ENCODE measurements at regions not wholly inside any gene's neighbourhood (a gene's known extent, or its start where the extent isn't known, plus 50 kb on each side); places are given as distances from the start of the nearest gene placed in this dataset.
"Not testable (repeated sequence)": the region's sequence is repeated elsewhere in the genome, so short reads cannot be mapped to it uniquely, and the experiment has no call there.

DNA sequence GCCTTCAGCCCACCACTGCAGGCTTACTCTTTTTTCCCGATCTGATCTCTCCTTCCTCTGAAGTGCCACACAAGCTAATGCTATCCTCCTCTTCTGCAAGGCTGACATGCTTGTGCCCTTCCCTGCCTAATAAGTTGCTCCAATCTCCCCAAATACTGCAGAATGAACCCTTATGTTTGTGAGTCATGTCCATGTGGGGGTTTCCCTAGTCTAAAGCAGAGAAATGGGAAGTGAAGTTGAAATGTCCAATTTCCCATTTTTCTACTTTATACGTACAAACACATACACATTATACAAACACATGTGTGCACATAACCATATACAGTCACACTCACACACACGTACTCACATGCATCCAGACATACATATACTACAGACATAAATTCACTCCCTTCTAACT is 288.1 kb upstream of the CELF4 start:
- DNase-seq = no peak

DNA sequence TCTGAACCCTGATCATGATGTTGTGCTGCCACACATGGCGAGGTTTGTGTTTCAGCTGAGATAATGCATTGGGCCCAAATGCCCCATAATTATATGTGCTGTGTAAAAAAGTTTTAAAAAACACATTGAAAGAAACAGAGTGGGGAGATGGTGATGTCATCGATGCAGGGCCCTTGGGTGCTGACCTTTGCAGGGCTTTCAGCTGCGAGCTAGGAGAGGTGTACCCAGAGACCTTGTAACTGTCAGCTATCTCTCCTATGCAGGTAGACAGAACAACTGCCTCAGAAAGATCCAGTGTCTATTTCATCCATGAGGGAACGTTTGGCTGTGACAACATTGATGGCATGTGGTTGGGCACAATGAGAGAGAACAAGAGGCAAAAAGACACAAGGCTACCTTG is 286.9 kb upstream of the CELF4 start:
- DNase-seq = no peak

DNA sequence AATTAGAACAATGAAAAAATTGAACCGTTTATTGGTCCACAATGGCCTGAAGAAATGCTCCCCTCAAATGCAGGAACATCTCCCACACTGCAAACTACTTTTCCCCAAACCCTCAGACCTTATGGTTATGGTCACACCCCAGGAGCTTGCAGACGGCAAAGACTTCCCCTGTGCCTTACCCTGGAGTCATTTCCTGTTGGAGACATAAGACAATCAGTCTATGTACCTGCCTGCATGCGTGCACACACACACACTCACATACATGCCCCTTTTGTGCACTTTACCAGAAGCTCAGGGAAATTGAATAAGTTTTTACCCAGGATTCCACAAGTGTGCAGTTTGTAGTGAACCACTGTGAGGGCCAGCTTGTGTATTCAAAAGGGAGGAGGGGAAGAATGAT is 281.9 kb upstream of the CELF4 start:
- DNase-seq = no peak

DNA sequence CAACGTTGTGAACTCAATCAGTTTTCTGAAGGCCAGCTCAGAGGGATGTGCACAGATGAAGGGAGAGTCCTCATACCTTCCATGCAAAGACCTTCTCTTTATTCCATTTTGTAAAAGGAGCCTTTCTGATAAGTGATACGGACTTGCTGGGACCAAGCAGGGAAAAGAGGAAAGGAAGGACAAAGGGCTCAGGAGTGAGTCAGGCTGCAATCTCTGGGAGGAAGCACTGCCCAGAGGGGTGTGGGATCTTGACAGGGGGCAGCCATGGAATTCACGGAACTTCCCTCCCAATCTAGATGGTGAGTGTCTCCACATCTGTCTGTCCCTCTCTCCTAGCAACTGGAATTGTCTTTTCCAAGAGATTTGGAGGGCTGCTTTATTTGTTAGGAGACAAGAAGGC is 281.4 kb upstream of the CELF4 start:
- no peak for DNase-seq

DNA sequence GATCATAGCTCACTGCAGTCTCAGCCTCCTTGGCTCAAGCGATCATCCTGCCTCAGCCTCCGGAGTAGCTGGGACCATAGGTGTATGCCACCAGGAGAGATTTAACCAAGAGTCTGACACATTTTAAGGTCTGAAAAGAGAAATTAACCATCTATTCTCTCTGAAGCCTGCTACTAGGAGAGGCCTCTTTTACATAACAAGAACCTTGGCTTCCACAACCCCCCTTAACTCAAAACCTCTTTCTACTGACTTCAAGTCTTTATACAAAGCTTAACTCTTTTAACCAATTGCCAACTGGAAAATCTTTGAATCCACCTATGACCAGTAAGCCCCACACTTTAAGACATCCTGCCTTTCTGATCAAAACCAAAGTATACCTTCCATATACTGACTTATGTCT is 279.9 kb upstream of the CELF4 start:
- DNase-seq = no peak

DNA sequence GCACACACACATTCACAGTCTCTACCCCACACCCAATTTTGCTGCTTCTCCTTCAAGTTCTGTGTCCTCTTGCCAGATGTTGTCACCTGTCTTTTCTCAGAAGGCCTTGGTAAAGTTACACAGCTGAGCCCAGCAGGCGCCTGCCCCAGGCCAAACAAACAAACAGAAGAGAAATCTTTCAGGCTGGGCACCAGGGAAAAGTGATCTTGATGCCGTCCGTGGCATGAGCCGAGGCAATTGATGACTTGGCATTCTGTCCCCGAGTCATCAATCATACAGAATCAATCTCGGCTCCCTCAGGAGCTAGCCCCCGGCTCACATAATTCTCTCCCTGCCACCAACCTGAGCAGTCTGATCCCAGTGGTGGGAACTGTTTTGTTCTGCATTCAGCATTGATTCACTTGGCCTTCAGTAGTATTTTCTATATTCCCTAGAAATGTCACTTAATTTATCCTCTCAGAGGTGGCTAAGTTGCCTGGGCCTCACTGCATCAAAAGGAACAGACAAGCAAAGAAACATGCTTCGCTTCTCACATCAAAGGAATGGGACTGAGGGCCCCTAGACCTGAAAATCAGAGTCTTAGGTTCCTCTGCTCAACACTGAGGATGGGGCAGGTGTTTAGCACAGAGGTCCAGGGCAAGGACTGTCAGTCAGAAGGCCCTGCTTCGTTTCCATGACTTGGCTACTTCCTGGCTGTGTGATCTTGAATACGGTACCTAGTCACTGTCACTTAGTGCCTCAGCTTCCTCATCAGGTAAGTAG is 278.8 kb upstream of the CELF4 start:
- no peak for DNase-seq

DNA sequence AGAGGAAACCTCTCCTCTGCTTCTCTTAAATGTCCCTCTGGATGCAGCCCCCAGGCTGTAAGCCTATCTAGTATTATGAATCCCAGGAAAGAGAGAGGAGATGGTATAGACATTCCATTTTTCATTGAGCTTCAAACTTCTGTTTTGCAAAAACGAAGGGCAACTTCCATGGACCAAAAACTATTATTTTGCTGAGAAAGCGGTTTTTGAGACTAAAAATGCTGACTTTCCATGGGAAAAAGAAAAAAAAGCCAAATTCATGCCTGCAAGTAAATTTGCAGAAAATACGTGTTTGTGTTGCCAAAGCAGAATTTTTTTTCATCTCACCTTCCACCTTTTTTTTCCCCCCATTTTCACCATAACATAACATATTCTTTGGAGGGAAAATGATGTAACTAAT is 272.5 kb upstream of the CELF4 start:
- DNase-seq = no peak

DNA sequence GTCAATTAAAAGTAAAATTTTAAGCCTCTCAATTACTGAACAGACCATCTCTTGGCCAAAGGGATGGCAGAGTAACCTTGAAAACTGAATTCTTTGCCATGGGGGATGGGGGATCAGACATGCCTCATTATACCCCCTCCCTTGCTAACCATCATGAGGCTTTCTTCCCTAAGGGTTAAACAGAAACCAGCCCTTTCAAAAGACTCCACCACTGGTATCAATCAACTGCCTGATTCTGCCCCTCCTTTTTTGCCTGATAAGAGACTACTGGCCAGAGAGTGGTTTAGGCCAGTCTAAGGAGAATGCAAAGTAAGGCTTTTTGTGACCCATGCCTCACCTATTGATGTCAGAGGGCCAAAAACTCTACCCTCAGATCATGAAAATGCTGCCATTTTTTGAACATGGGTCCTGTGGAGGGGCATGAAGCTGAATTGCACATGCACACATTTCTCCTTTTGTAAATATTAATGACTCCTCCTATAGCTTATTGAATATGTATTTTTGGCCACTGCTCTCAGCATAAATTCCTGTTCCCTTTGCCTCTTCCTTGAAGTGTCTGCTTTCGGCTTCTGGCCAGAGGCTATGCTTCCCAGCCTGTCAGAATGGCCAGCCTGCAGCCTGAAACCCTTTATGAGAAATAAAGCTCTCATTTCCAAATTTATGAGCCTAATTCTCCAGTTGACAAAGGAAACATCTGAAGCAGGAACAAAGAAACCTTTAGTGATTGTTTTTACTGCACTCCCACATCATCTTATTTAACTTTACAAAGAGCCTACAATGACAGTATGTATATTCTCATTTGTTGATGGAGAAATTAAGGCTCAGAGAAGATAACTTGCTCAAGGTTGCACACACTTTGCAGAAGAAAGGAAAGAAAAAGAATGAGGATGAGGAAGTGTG is 270.7 kb upstream of the CELF4 start:
- DNase-seq = no peak

DNA sequence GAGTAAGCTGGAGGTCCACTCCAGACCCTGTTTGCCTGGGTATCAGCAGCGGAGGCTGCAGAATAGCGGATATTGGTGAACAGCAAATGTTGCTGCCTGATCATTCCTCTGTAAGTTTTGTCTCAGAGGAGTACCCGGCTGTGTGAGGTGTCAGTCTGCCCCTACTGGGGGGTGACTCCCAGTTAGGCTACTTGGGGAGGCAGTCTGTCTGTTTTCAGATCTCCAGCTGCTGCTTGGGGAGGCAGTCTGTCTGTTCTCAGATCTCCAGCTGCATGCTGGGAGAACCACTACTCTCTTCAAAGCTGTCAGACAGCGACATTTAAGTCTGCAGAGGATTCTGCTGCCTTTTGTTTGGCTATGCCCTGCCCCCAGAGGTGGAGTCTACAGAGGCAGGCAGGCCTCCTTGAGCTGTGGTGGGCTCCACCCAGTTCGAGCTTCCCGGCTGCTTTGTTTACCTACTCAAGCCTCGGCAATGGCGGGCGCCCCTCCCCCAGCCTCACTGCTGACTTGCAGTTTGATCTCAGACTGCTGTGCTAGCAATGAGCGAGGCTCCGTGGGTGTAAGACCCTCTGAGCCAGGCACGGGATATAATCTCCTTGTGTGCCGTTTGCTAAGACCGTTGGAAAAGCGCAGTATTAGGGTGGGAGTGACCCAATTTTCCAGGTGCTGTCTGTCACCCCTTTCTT is 266.6 kb upstream of the CELF4 start:
- DNase-seq = not testable (repeated sequence)

DNA sequence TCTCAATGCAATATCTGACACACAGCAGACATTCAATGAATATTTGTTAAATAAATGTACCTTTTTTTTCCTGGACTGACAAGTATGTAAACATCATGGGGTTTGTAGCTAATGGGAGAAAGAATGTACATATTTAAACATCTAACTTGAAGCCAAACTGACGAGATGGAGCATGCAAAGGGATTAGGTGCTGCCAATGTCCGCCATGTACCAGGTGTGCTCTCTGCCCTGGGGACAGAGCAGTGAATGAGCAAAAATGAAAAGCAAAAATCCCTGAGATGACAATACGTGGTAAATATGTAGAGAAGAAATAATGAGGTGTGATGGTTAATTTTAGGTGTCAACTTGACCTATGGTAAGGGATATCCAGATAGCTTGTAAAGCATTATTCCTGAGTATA is 247.4 kb upstream of the CELF4 start:
- no peak for DNase-seq

DNA sequence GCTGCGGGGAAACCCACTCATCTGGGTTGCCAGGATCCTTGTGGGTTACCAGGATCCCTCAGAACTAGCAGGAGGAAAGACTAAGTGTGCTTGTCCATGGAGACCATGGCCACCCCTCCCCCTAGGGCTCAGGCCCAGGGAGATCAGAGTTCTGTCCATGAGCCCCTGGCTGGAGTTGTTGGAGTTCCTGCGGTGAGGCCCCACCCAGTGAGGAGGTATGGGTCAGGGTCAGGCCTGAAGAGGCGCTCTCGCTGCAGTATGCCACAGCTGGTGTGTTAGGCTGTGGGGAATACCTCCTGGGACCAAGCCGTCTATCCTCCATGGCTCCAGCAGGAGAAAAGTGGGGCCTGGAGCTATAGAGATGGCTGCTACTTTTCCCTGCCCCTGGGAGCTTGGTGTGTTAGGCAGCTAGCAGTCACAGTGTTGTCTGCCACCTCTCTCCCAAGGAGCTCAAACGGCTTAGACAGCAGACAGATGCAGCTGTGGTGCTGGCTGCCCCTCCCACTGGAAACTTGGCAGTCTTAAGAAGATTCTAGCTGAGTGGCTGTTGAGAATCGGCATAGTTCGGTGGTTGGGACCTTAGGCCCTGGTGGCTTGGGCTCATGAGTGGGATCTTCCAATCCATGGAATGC is 240.3 kb upstream of the CELF4 start:
- no peak for DNase-seq

DNA sequence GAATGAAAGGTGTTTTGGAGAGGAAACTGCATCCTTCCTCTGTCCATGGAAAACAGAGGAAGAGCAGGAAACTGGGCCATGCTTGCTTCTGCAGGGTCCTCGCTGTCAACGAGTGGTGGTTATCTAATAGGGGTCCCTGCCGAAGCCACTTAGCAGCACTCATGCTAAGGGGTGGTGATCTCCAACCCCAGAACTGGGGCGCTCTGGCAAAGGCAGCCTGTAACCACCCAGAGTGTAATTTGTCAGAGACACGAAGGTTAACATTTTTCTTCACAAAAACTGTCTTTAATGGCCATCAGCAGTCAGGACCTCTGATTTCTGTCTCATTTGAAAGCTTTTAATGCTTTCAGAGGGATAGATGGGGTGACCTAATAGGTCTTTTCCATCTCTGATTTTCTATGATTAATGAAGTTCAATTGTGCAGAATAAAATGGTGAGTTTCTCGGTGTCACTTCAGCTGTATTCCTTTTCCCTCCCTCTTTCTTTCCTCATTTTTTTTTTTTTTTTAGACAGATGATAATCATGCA is 231.3 kb upstream of the CELF4 start:
- no peak for DNase-seq

DNA sequence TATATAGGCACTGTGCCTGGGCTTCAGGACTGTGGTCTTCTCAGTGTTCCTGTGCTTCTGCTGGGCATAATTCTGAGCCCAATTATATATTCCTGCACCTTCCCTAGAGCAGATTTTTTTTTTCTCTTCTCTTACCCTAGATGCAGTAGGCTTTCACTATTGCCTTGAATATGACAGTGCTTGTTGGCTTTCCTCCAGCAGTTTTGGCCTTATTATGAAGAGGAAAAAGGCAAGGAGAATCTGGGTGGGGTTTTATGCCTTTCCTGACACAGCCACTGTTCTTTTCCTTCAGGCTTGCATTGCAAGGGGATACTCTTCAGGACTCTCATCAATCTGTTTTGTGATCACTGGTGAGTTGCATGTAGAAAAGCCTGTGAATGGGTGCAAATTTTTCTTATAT is 221.9 kb upstream of the CELF4 start:
- DNase-seq = no peak

DNA sequence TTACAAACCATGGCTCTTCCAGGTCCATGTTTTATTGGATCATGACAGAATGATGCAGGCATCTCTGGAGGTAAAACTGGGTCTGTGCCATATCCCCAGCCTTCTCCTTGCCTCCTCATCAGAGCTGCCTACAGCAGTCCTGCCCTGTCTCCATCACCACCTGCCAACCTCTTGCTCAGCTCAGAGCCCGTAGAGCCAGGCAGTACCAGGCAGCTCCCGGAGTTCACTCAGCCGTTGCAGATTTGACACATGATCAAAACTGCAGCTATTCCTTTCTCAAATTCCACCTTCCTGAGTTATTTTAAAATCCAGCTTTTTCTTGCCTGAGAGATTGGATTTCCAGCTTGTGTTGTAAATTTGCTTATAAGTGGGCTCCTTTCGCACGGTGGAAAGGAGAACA is 218.2 kb upstream of the CELF4 start:
- DNase-seq = no peak

DNA sequence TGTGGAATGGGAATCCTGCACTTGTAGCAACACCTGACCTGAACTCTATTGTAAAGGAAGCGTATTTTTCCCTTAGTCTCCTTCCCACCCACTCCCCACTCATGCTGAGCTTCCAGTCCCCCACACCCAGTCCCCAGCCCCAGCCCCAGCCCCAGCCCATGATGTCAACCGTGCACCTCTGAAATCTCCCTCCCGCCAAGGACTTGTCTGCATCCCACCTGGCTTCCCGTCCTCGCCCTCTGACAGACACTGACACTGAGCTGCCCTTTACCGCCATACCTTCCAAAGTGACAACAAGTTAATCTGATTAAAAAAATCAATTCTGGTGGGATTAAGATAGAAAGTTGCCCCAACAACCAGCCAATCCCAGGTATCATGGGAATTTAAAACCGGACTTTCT is 213.6 kb upstream of the CELF4 start:
- DNase-seq = no peak

DNA sequence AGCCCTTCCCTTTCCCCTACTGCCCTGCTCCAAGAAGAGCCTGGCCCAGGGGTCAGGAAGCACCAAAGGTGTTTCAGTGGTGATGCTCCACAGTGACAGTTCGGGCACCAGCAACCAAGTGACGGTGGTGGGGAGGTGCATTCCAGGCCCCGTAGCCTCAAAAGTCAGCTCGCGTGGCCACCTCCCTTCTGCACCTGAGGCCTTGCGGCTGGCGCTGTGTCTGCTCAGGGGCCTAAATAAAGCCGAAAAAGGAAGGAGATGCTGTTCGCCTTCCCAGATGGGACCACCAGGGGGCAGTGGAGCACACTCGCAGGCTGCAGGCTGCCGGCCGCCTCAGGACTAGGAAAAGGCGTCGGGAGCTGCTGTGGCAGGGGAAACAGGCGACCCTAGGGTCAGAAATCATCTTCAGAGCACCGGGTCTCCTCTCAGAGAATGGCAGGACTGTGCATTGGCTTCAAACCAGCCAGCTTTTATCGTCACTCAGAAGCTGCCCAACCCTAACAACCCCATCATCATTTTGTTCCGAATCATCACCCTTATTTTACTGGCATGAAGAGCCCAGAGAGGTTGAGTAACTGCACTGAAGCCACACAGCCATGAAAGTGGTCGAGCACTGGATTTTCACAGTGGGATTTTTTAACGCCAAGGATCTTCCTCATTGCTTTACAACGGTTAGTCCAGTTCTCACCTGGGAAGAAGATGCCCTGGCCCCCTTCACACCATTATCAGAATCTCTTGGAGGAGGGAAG is 213.0 kb upstream of the CELF4 start:
- DNase-seq = peak; percentile 64

DNA sequence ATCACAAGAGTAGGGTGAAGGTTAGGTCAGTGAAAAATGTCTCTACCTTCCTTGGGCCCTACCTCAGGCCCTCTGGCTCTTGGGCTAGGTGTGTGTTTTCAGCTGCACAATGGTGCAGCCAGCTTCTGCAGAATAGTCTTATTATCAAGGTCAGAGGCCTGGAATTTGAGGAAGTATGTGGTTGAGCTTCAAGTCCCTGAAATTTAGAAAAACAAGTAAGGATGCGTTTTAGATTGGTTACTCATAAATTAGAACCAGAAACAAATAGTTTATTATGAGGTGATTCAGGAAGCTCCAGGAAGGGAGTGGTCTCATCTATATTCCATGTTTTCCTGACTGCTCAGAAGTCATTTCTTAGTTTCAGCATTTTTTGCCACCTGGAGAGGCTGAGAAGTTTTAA is 204.2 kb upstream of the CELF4 start:
- no peak for DNase-seq

DNA sequence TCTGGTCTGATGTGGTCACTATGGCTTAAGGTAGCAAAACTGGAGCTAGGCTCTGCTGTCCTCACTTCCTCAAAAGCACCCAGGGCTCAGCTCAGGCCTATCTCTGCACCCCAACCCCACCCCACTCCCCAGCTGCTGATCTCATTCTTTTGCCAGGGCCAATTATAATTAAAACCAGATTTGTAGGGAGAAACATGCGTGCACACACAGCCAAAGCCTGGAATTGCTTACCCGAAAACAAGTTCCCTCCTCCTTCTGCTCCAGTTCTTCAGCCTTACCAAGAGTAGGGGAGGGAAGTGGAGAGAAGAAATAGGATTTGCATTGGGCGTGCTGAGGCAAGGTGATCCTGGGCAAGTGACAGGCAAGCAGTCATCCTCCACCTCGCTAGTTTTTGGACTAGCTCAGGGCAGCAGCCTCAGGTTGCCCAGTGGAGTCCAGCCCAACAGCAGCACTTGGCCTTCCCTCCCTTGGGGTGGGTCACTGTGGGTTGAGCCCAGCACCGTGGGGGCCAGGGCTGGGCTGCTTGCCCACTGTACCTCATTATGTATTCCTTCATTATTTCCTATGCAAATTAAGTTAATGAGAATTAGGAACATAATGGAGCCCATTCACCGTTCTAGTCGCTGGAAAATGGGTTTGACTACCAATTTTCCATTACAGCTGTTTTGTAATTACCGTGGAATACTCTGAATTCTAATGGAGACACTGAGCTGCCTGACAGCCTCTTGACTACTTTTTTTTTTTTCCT is 199.1 kb upstream of the CELF4 start:
- DNase-seq = no peak

DNA sequence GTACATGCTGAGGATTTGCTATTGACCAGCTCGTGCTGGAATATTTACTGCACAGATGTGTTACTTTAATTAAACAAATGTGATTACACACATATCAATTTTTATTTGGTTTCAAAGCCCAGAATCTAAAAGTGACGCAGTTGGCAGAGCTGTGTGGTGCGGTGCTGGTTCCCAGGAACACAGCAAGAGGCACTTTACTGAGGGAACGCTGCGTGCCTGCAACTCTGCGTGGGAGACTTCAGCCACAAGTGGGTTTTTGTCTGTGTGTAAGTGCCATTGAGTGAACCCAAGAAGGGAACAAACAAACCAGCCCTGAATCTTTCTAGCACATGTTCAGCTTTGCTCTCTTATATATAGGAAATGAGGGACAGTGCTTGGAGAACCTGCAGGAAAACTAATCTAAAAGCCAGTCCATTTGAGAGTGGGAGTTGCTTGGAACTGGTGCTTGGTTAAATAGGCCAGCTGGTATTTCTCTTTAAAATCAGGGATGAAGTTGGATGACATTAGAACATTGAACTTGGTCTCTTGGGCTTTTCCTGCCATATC is 196.6 kb upstream of the CELF4 start:
- no peak for DNase-seq

DNA sequence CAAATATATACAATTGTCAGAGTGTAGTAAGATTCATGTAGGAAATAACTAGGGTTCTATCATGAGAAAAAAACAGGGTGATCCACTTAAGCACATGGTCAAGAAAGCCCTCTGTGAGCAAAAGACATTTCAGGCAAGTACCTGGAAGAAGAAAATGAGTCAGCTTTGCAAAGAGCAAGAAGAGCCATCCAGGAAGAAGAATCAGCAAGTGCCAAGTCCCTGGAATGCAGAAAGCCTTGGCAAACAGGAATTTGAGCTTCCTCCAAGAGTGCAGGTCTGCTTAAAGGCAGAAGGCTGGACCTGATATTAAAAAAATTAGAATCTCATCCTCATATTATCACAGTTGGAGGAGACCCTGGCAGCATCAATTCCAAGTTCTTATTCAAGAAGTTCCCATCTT is 188.5 kb upstream of the CELF4 start:
- DNase-seq = no peak
